Neuronal stem cell (in vitro differentiated cells): ENCODE measurements at regions not wholly inside any gene's neighbourhood (a gene's known extent, or its start where the extent isn't known, plus 50 kb on each side); places are given as distances from the start of the nearest gene placed in this dataset. TPM values are rescaled to one million over a fixed set of nuclear protein-coding genes. Genes with fewer than 3 reads are reported as not detected.

Experiments
- small RNA-seq: library from polyadenylated mRNA; stranded (forward); fragments of <200 nt; extraction: miRNeasy Mini kit (QIAGEN cat#:217004); gene quantifications from one replicate; pipeline ENCODE3, GENCODE V24; 2013; ENCODE audit not compliant: insufficient read depth

Small RNA genes in the stretch of these regions (small RNA-seq; reads per million reads assigned to genes)
- gene HSPE1P24, result not detected
